ENCODE measurements at regions not wholly inside any gene's neighbourhood (a gene's known extent, or its start where the extent isn't known, plus 50 kb on each side); places are given as distances from the start of the nearest gene placed in this dataset.

DNA sequence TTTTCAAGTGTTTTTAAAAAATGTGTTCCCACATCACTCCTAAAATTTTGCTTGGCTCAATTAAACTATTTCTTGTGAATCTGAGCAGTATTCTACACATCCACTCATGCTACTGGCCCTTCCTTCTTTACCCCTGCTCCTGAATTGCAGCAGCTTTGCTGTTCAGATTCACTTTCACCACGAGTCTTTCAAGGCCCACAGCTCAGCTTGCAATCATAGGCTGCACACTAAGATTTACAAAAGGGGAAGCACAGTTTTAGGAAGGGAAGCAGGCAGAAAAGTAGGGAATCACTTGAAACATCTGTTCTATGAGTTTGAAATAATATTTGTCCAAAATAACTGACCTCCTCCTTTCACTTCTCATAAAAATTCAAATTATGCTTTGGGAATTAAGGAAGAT lies 70.9 kb upstream of the EDEM3 start:
- Histone ChIP-seq H3K27ac (ENCODE audit: insufficient read depth, low read length) (no peak overlapping the region), H3K27me3 (ENCODE audit: control insufficient read depth, insufficient read depth, low read length) (no peaks in the 10 kb centered on the region), H3K79me2 (ENCODE audit: control insufficient read depth, insufficient read depth, low read length) (no peaks in the 10 kb centered on the region), H3K4me3 (replicated peaks in 1 of 4; ENCODE audit: control extremely low read depth in 1 of 4, insufficient read depth in 1 of 4, low read depth in 3 of 4, low read length in 4 of 4) (no peak overlapping the region), H3K9ac (ENCODE audit: insufficient read depth, low read length) (no peak overlapping the region), H2AFZ (ENCODE audit: low read length) (no peak overlapping the region), H4K20me1 (ENCODE audit: control insufficient read depth, extremely low read depth, insufficient read depth, low read length) (no peaks in the 10 kb centered on the region), H3K36me3 (ENCODE audit: control insufficient read depth, insufficient read depth, low read length) (no peaks in the 10 kb centered on the region), H3K9me3 (ENCODE audit: control insufficient read depth, insufficient read depth, low read depth, low read length) (no peaks in the 10 kb centered on the region), H3K4me1 (ENCODE audit: control insufficient read depth, extremely low read depth, insufficient read depth, low read length) (peaks cover 4% of the 10 kb centered on the region), H3K4me2 (ENCODE audit: extremely low read depth, insufficient read depth, low read length) (no peak overlapping the region)
- no peak for TF ChIP-seq EZH2 (IDR thresholded peaks at IDR 0.05; ENCODE audit: low read length, missing control alignments)
- TF ChIP-seq, protein P1, sequence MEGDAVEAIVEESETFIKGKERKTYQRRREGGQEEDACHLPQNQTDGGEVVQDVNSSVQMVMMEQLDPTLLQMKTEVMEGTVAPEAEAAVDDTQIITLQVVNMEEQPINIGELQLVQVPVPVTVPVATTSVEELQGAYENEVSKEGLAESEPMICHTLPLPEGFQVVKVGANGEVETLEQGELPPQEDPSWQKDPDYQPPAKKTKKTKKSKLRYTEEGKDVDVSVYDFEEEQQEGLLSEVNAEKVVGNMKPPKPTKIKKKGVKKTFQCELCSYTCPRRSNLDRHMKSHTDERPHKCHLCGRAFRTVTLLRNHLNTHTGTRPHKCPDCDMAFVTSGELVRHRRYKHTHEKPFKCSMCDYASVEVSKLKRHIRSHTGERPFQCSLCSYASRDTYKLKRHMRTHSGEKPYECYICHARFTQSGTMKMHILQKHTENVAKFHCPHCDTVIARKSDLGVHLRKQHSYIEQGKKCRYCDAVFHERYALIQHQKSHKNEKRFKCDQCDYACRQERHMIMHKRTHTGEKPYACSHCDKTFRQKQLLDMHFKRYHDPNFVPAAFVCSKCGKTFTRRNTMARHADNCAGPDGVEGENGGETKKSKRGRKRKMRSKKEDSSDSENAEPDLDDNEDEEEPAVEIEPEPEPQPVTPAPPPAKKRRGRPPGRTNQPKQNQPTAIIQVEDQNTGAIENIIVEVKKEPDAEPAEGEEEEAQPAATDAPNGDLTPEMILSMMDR (conservative IDR thresholded peaks at IDR 0.05 in 1 of 2, IDR thresholded peaks at IDR 0.05 in 1 of 2; ENCODE audit: low read depth in 1 of 2, low read length in 2 of 2): no peak
- DNase-seq (ENCODE audit: low read depth in 2 of 2): no peak

GRCh38 chr1:184824691-184825323 lies 70.1 kb upstream of the EDEM3 start:
- H3K4me2 ChIP-seq (ENCODE audit: extremely low read depth, insufficient read depth, low read length): no peak overlapping the region

GRCh38 chr1:184823080-184823479 lies 68.4 kb upstream of the EDEM3 start:
- H3K9me3 ChIP-seq (ENCODE audit: control insufficient read depth, insufficient read depth, low read depth, low read length): no peaks in the 10 kb centered on the region
- H4K20me1 ChIP-seq (ENCODE audit: control insufficient read depth, extremely low read depth, insufficient read depth, low read length): no peaks in the 10 kb centered on the region
- no peak overlapping the region for H3K9ac ChIP-seq (ENCODE audit: insufficient read depth, low read length)
- H3K27ac ChIP-seq (ENCODE audit: insufficient read depth, low read length): no peak overlapping the region
- H3K36me3 ChIP-seq (ENCODE audit: control insufficient read depth, insufficient read depth, low read length): no peaks in the 10 kb centered on the region
- peaks cover 4% of the 10 kb centered on the region for H3K4me1 ChIP-seq (ENCODE audit: control insufficient read depth, extremely low read depth, insufficient read depth, low read length)
- no peaks in the 10 kb centered on the region for H3K79me2 ChIP-seq (ENCODE audit: control insufficient read depth, insufficient read depth, low read length)
- H3K4me2 ChIP-seq (ENCODE audit: extremely low read depth, insufficient read depth, low read length): no peak overlapping the region
- H3K4me3 ChIP-seq (replicated peaks in 1 of 4; ENCODE audit: control extremely low read depth in 1 of 4, insufficient read depth in 1 of 4, low read depth in 3 of 4, low read length in 4 of 4): no peak overlapping the region
- H2AFZ ChIP-seq (ENCODE audit: low read length): no peak overlapping the region
- peak in 1 of 2 donors; percentile 59 for DNase-seq (ENCODE audit: low read depth in 2 of 2)
- TF ChIP-seq, protein P1 (conservative IDR thresholded peaks at IDR 0.05 in 1 of 2, IDR thresholded peaks at IDR 0.05 in 1 of 2; ENCODE audit: low read depth in 1 of 2, low read length in 2 of 2): no peak
- no peak for TF ChIP-seq EZH2 (IDR thresholded peaks at IDR 0.05; ENCODE audit: low read length, missing control alignments)
- no peaks in the 10 kb centered on the region for H3K27me3 ChIP-seq (ENCODE audit: control insufficient read depth, insufficient read depth, low read length)

More at GRCh38 chr1:184824691-184825323, 70.1 kb upstream of the EDEM3 start:
- no peak for DNase-seq (ENCODE audit: low read depth in 2 of 2)
- H3K27me3 ChIP-seq (ENCODE audit: control insufficient read depth, insufficient read depth, low read length): no peaks in the 10 kb centered on the region
- H2AFZ ChIP-seq (ENCODE audit: low read length): no peak overlapping the region
- no peaks in the 10 kb centered on the region for H4K20me1 ChIP-seq (ENCODE audit: control insufficient read depth, extremely low read depth, insufficient read depth, low read length)
- no peaks in the 10 kb centered on the region for H3K9me3 ChIP-seq (ENCODE audit: control insufficient read depth, insufficient read depth, low read depth, low read length)
- no peak for TF ChIP-seq EZH2 (IDR thresholded peaks at IDR 0.05; ENCODE audit: low read length, missing control alignments)
- TF ChIP-seq, protein P1 (conservative IDR thresholded peaks at IDR 0.05 in 1 of 2, IDR thresholded peaks at IDR 0.05 in 1 of 2; ENCODE audit: low read depth in 1 of 2, low read length in 2 of 2): no peak
- no peaks in the 10 kb centered on the region for H3K79me2 ChIP-seq (ENCODE audit: control insufficient read depth, insufficient read depth, low read length)
- no peaks in the 10 kb centered on the region for H3K36me3 ChIP-seq (ENCODE audit: control insufficient read depth, insufficient read depth, low read length)
- H3K4me1 ChIP-seq (ENCODE audit: control insufficient read depth, extremely low read depth, insufficient read depth, low read length): peaks cover 4% of the 10 kb centered on the region
- no peak overlapping the region for H3K9ac ChIP-seq (ENCODE audit: insufficient read depth, low read length)
- no peak overlapping the region for H3K27ac ChIP-seq (ENCODE audit: insufficient read depth, low read length)
- no peak overlapping the region for H3K4me3 ChIP-seq (replicated peaks in 1 of 4; ENCODE audit: control extremely low read depth in 1 of 4, insufficient read depth in 1 of 4, low read depth in 3 of 4, low read length in 4 of 4)

All from fibroblast of lung (primary cell).